ENCODE measurements at regions not wholly inside any gene's neighbourhood (a gene's known extent, or its start where the extent isn't known, plus 50 kb on each side); places are given as distances from the start of the nearest gene placed in this dataset.

- TF ChIP-seq USF2 (IDR thresholded peaks at IDR 0.05; ENCODE audit: low read length) (no peak), TBP (IDR thresholded peaks at IDR 0.05; ENCODE audit: low read depth, low read length) (no peak), MAX (IDR thresholded peaks at IDR 0.05) (peak; percentile 54; the same call in 1 of the 2 replicates), TAF1 (IDR thresholded peaks at IDR 0.05; ENCODE audit: low read depth, low read length) (no peak), E2F6 (IDR thresholded peaks at IDR 0.05) (peak; percentile 76)
Measured at GRCh38 chr10:21405981-21406380, 119.5 kb downstream of the SKIDA1 start (continued).
